Esophagus muscularis mucosa (tissue), 3 donors: ENCODE measurements at regions not wholly inside any gene's neighbourhood (a gene's known extent, or its start where the extent isn't known, plus 50 kb on each side); places are given as distances from the start of the nearest gene placed in this dataset.

Experiments used
- POLR2A ChIP-seq: fragments of 450-650 bp; IDR thresholded peaks from one replicate; pipeline ENCODE4 v1.6.1; 2017; ENCODE audit warnings: antibody characterized with exemption, moderate library complexity, mild to moderate bottlenecking, low read depth
- POLR2AphosphoS5 ChIP-seq, 2 donors: sonication (generic); formaldehyde crosslinking; IDR thresholded peaks; one replicate each; pipeline ENCODE4 v1.6.1; 2017; ENCODE audit warnings: antibody characterized with exemption in 2 of 2
- TF ChIP-seq, protein P1 (sequence below), 3 experiments: fragments of 200-600 bp in 2 of 3; fragments of 450-650 bp in 1 of 3; sonication (generic) in 2 of 3; IDR thresholded peaks; one replicate each; pipeline ENCODE4 v1.5.1; 2017 to 2019; ENCODE audit warnings: antibody characterized with exemption in 3 of 3, mild to moderate bottlenecking in 2 of 3, moderate library complexity in 1 of 3

GRCh38 chr5:87741881-87742280 lies 329.2 kb upstream of the CCNH start:
- TF ChIP-seq, protein P1, sequence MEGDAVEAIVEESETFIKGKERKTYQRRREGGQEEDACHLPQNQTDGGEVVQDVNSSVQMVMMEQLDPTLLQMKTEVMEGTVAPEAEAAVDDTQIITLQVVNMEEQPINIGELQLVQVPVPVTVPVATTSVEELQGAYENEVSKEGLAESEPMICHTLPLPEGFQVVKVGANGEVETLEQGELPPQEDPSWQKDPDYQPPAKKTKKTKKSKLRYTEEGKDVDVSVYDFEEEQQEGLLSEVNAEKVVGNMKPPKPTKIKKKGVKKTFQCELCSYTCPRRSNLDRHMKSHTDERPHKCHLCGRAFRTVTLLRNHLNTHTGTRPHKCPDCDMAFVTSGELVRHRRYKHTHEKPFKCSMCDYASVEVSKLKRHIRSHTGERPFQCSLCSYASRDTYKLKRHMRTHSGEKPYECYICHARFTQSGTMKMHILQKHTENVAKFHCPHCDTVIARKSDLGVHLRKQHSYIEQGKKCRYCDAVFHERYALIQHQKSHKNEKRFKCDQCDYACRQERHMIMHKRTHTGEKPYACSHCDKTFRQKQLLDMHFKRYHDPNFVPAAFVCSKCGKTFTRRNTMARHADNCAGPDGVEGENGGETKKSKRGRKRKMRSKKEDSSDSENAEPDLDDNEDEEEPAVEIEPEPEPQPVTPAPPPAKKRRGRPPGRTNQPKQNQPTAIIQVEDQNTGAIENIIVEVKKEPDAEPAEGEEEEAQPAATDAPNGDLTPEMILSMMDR (IDR thresholded peaks at IDR 0.05), result no peak
- TF ChIP-seq POLR2AphosphoS5 (IDR thresholded peaks at IDR 0.05) (no peak), POLR2A (no peak)
